Pulmonary artery endothelial cell (primary cell): ENCODE measurements at regions not wholly inside any gene's neighbourhood (a gene's known extent, or its start where the extent isn't known, plus 50 kb on each side); places are given as distances from the start of the nearest gene placed in this dataset.
"Not testable (repeated sequence)": the region's sequence is repeated elsewhere in the genome, so short reads cannot be mapped to it uniquely, and the experiment has no call there.

Experiments used
- DNase-seq: peaks from one replicate; pipeline ENCODE4 v3.0.0-alpha.2; 2011; ENCODE audit warnings: low read depth, low spot score

- no peak for DNase-seq
Observed at GRCh38 chr1:93773049-93773838, 91.6 kb upstream of the BCAR3 start.

GRCh38 chr1:93771843-93772242, 90.2 kb upstream of the BCAR3 start:
- DNase-seq: no peak

GRCh38 chr1:93770640-93771039, 89.0 kb upstream of the BCAR3 start:
- no peak for DNase-seq

GRCh38 chr1:93769777-93770176, 88.1 kb upstream of the BCAR3 start:
- no peak for DNase-seq

GRCh38 chr1:93768380-93768863, 86.8 kb upstream of the BCAR3 start:
- no peak for DNase-seq

GRCh38 chr1:93766451-93766850, 84.8 kb upstream of the BCAR3 start:
- DNase-seq: no peak

GRCh38 chr1:93765099-93765498, 83.5 kb upstream of the BCAR3 start:
- DNase-seq: no peak

GRCh38 chr1:93764366-93764750, 82.7 kb upstream of the BCAR3 start:
- DNase-seq: no peak

- no peak for DNase-seq
Observed at GRCh38 chr1:93763704-93764365, 82.2 kb upstream of the BCAR3 start.

GRCh38 chr1:93758842-93759515, 77.3 kb upstream of the BCAR3 start:
- DNase-seq: no peak

- DNase-seq: no peak
Observed at GRCh38 chr1:93757256-93758036, 75.8 kb upstream of the BCAR3 start.

- DNase-seq: no peak
Observed at GRCh38 chr1:93756657-93757056, 75.0 kb upstream of the BCAR3 start.

- DNase-seq: not testable (repeated sequence)
Observed at GRCh38 chr1:93755251-93755715, 73.6 kb upstream of the BCAR3 start.

- DNase-seq: peak; percentile 58
Observed at GRCh38 chr1:93753791-93754763, 72.4 kb upstream of the BCAR3 start.

GRCh38 chr1:93751377-93752250, 70.0 kb upstream of the BCAR3 start:
- no peak for DNase-seq

GRCh38 chr1:93750955-93751354, 69.3 kb upstream of the BCAR3 start:
- DNase-seq: no peak

GRCh38 chr1:93749894-93750301, 68.3 kb upstream of the BCAR3 start:
- no peak for DNase-seq

GRCh38 chr1:93749487-93749886, 67.8 kb upstream of the BCAR3 start:
- DNase-seq: no peak
